ENCODE measurements at regions not wholly inside any gene's neighbourhood (a gene's known extent, or its start where the extent isn't known, plus 50 kb on each side); places are given as distances from the start of the nearest gene placed in this dataset.

- H3K4me3 ChIP-seq (ENCODE audit: control insufficient read depth, low read depth, low read length) = no peak overlapping the region
- TF ChIP-seq, protein P1, sequence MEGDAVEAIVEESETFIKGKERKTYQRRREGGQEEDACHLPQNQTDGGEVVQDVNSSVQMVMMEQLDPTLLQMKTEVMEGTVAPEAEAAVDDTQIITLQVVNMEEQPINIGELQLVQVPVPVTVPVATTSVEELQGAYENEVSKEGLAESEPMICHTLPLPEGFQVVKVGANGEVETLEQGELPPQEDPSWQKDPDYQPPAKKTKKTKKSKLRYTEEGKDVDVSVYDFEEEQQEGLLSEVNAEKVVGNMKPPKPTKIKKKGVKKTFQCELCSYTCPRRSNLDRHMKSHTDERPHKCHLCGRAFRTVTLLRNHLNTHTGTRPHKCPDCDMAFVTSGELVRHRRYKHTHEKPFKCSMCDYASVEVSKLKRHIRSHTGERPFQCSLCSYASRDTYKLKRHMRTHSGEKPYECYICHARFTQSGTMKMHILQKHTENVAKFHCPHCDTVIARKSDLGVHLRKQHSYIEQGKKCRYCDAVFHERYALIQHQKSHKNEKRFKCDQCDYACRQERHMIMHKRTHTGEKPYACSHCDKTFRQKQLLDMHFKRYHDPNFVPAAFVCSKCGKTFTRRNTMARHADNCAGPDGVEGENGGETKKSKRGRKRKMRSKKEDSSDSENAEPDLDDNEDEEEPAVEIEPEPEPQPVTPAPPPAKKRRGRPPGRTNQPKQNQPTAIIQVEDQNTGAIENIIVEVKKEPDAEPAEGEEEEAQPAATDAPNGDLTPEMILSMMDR (IDR thresholded peaks at IDR 0.05; ENCODE audit: control insufficient read depth, insufficient read depth, low read depth, low read length, missing control alignments) = no peak
- DNase-seq (ENCODE audit: low read depth) = no peak
Observed at GRCh38 chr5:159645179-159645846, 271.0 kb upstream of the ADRA1B start.

DNA sequence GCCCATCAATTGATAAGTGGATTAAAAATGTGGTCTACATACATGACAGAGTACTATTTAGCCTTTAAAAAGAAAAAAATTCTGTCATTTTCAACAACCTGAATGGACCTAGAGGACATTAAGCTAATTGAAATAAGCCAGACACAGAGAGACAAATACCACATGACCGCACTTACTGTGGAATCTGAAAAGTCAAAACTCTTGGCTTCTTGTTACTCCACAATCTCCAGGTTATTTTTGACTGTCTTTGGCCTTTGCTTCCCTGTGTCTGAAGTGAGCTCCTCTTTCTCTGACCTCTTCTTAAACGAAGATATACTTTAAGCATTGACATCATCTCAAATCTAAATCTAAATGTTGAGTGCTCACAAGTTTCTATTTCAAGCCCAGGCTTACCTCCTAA, 265.5 kb upstream of the ADRA1B start:
- TF ChIP-seq, protein P1 (IDR thresholded peaks at IDR 0.05; ENCODE audit: control insufficient read depth, insufficient read depth, low read depth, low read length, missing control alignments) = no peak
- H3K4me3 ChIP-seq (ENCODE audit: control insufficient read depth, low read depth, low read length) = no peak overlapping the region
- no peak for DNase-seq (ENCODE audit: low read depth)

- no peak overlapping the region for H3K4me3 ChIP-seq (ENCODE audit: control insufficient read depth, low read depth, low read length)
- TF ChIP-seq, protein P1 (IDR thresholded peaks at IDR 0.05; ENCODE audit: control insufficient read depth, insufficient read depth, low read depth, low read length, missing control alignments) = no peak
- DNase-seq (ENCODE audit: low read depth) = no peak
Observed at GRCh38 chr5:159655757-159656409, 260.4 kb upstream of the ADRA1B start.

DNA sequence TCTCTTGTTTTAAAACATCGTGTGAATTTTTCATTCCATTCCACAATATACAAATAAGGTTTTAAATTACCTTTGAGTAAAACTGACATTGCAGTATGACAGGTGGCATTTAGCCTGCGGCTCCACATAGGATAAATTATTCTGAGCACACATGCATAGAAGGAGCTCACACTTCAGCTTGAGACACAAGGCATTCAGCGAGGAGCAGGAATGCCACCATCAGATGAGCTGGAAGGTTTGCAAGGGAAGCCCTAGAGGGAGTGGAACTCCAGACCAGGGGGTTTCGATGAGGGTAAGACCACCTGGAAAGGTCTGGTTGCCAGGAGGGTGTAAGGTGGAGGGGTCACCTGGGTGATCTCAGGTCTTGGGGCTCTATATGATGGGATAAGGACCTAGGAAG, 259.0 kb upstream of the ADRA1B start:
- no peak overlapping the region for H3K4me3 ChIP-seq (ENCODE audit: control insufficient read depth, low read depth, low read length)
- TF ChIP-seq, protein P1 (IDR thresholded peaks at IDR 0.05; ENCODE audit: control insufficient read depth, insufficient read depth, low read depth, low read length, missing control alignments) = no peak
- no peak for DNase-seq (ENCODE audit: low read depth)

DNA sequence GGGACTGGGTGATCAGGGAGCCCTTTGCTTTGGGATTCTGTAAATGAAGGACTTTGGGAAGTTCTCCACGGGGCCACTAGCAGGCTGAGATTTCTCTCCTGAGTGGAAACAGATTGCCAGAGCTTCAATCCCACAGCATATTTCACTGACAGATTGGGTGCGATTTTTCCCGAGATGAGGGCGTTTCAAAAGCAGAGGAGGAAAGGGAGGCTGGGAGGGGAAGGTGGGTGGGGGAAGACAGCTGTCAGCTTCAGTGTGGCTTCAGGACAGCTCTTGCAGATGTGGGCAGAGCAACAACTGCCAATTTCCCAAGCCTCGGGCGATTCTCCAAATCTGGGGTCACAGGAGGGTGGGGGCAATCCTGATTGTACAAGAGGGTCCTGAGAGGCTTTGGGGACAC, 258.5 kb upstream of the ADRA1B start:
- H3K4me3 ChIP-seq (ENCODE audit: control insufficient read depth, low read depth, low read length) = no peak overlapping the region
- TF ChIP-seq, protein P1 (IDR thresholded peaks at IDR 0.05; ENCODE audit: control insufficient read depth, insufficient read depth, low read depth, low read length, missing control alignments) = no peak
- no peak for DNase-seq (ENCODE audit: low read depth)

DNA sequence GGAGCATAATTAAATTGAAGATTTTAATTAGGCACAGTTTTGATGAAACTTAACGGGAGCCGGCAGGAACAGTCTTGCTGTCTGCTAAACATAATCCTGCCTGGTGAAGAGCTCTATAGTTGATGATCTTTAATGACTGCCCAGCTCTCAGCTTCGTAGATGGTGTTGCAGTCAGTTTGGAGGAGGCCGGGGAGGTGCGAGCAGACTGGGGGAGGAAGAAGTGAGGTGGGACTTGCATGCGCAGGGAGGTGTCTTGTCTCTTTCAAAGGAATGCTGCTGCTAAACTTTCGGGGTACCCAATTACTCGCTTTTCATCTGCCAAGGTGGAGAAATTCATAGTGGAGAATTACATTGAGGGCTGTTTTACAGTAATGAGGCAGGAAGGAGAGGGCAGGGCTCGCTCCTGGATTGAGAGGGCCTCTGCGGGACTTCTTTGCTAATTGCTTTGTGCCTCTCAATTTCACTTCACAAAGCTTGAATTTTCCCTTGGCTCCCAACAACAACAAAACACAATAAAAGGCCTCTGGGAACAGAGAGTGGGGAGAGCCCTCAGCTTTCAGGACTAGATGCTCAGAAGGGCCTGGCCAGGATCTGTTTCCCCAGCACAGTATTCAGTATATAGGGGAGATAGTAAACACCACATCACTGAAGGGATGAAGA, 257.9 kb upstream of the ADRA1B start:
- no peak for DNase-seq (ENCODE audit: low read depth)
- TF ChIP-seq, protein P1 (IDR thresholded peaks at IDR 0.05; ENCODE audit: control insufficient read depth, insufficient read depth, low read depth, low read length, missing control alignments) = no peak
- no peak overlapping the region for H3K4me3 ChIP-seq (ENCODE audit: control insufficient read depth, low read depth, low read length)
